ENCODE measurements at regions not wholly inside any gene's neighbourhood (a gene's known extent, or its start where the extent isn't known, plus 50 kb on each side); places are given as distances from the start of the nearest gene placed in this dataset.

DNA sequence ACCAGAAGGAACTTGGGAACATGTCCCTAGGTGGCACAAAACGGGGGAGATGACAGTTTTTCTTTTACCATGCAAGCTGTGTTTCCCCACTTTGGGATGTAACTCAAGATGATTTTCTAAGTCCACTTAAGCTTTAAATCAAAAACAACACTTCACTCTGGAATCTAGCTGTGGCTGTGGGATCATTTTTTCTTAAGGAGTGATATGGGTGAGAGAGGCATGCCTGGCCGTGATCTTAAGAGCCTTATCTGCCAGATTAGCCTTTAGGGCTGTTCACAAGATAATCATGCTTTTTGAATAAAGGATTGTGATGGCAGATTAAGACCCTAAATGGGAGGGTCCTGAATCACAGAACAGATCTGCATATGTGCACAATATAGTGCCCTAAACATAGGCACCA is 384.8 kb upstream of the SEMA6D start:
- TF ChIP-seq POLR2A (IDR thresholded peaks at IDR 0.05; ENCODE audit: low read depth, low read length) (no peak), TAF1 (IDR thresholded peaks at IDR 0.05; ENCODE audit: borderline replicate concordance, low read depth, low read length) (no peak), POLR2AphosphoS5 (IDR thresholded peaks at IDR 0.05; ENCODE audit: low read depth, low read length) (no peak)

All from GM12892 (cell line).